GM23338 (cell line): ENCODE measurements at regions not wholly inside any gene's neighbourhood (a gene's known extent, or its start where the extent isn't known, plus 50 kb on each side); places are given as distances from the start of the nearest gene placed in this dataset.

Experiments
- ATAC-seq: fragments of 200-7000 bp; cut with Tn5 transposase; 3 replicates; pipeline ENCODE4 v1.9.1; 2020
- DNase-seq: peaks from one replicate; pipeline ENCODE4 v3.0.0-alpha.2; 2015; ENCODE audit warnings: low spot score
- H2AFZ ChIP-seq: fragments of 200-600 bp; sonication (generic); 2 replicates; pipeline ENCODE4 v1.8.0; 2016; ENCODE audit warnings: antibody characterized with exemption, mild to moderate bottlenecking, moderate library complexity
- H3F3A ChIP-seq: fragments of 200-600 bp; sonication (generic); replicated peaks from 2 replicates; pipeline ENCODE4 v1.8.0; 2017; ENCODE audit warnings: antibody characterized with exemption, mixed run types, low read depth
- H3K27ac ChIP-seq: fragments of 200-600 bp; sonication (generic); 2 replicates; pipeline ENCODE4 v1.6.1; 2016; ENCODE audit warnings: low read depth
- H3K27me3 ChIP-seq: fragments of 200-600 bp; sonication (generic); 2 replicates; pipeline ENCODE4 v1.8.0; 2016; ENCODE audit warnings: mild to moderate bottlenecking, mixed run types, moderate library complexity; ENCODE audit not compliant: insufficient read depth
- H3K36me3 ChIP-seq: fragments of 200-600 bp; sonication (generic); 2 replicates; pipeline ENCODE4 v1.8.0; 2016; ENCODE audit warnings: mild to moderate bottlenecking; ENCODE audit not compliant: insufficient read depth
- H3K4me1 ChIP-seq: fragments of 200-600 bp; sonication (generic); 2 replicates; pipeline ENCODE4 v1.8.0; 2016; ENCODE audit warnings: mild to moderate bottlenecking, moderate library complexity; ENCODE audit not compliant: insufficient read depth
- H3K4me2 ChIP-seq: fragments of 200-600 bp; sonication (generic); 2 replicates; pipeline ENCODE4 v1.7.1; 2017; ENCODE audit warnings: mixed run types
- H3K4me3 ChIP-seq: fragments of 200-600 bp; sonication (generic); 2 replicates; pipeline ENCODE4 v1.6.1; 2016; ENCODE audit warnings: mixed run types
- H3K79me2 ChIP-seq: fragments of 200-600 bp; sonication (generic); replicated peaks from 2 replicates; pipeline ENCODE4 v1.8.0; 2017; ENCODE audit warnings: mild to moderate bottlenecking; ENCODE audit not compliant: insufficient read depth
- H3K9me2 ChIP-seq: fragments of 200-600 bp; sonication (generic); 2 replicates; pipeline ENCODE4 v1.8.0; 2017; ENCODE audit not compliant: insufficient read depth
- H4K20me1 ChIP-seq: fragments of 200-600 bp; sonication (generic); replicated peaks from 2 replicates; pipeline ENCODE4 v1.8.0; 2017; ENCODE audit warnings: mild to moderate bottlenecking; ENCODE audit not compliant: insufficient read depth
- H3K27ac Mint-ChIP-seq: 2 replicates; pipeline ENCODE4 v1.8.0; 2020; ENCODE audit warnings: inconsistent platforms, mild to moderate bottlenecking, moderate library complexity, mixed read lengths
- H3K27me3 Mint-ChIP-seq: 3 replicates; pipeline ENCODE4 v1.8.0; 2022; ENCODE audit warnings: low read depth, mild to moderate bottlenecking, moderate library complexity, mixed read lengths, inconsistent platforms; ENCODE audit not compliant: insufficient read depth, poor library complexity
- H3K36me3 Mint-ChIP-seq: 3 replicates; pipeline ENCODE4 v1.8.0; 2021; ENCODE audit warnings: low read depth, mild to moderate bottlenecking, inconsistent platforms, moderate library complexity, mixed read lengths
- H3K4me1 Mint-ChIP-seq: 3 replicates; pipeline ENCODE4 v1.8.0; 2020; ENCODE audit warnings: mild to moderate bottlenecking, inconsistent platforms, mixed read lengths
- H3K4me3 Mint-ChIP-seq: 3 replicates; pipeline ENCODE4 v1.8.0; 2021; ENCODE audit warnings: moderate library complexity, mild to moderate bottlenecking, inconsistent platforms, mixed read lengths
- H3K9me3 Mint-ChIP-seq: 3 replicates; pipeline ENCODE4 v1.8.0; 2020; ENCODE audit warnings: moderate library complexity, mild to moderate bottlenecking, inconsistent platforms, mixed read lengths
- CREB1 ChIP-seq: fragments of 250-450 bp; sonication (Bioruptor Pico); IDR thresholded peaks from 2 replicates; pipeline ENCODE4 v1.5.0; 2020; ENCODE audit warnings: low read depth, mild to moderate bottlenecking, moderate library complexity
- EZH2phosphoT487 ChIP-seq: fragments of 200-600 bp; sonication (generic); IDR thresholded peaks from one replicate; pipeline ENCODE4 v1.8.1; 2018; ENCODE audit warnings: antibody characterized with exemption; ENCODE audit not compliant: unreplicated experiment
- JUNB ChIP-seq: IDR thresholded peaks from one replicate; pipeline ENCODE4 v1.6.1; 2016; ENCODE audit warnings: antibody characterized with exemption; ENCODE audit not compliant: unreplicated experiment
- NANOG ChIP-seq: IDR thresholded peaks from 2 replicates; pipeline ENCODE4 v1.6.1; 2016; ENCODE audit warnings: antibody characterized with exemption, borderline replicate concordance
- POLR2AphosphoS5 ChIP-seq: IDR thresholded peaks from 2 replicates; pipeline ENCODE4 v1.6.1; 2016; ENCODE audit warnings: antibody characterized with exemption, low read depth
- ZNF114 ChIP-seq: fragments of 250-450 bp; sonication (Bioruptor Pico); IDR thresholded peaks from 2 replicates; pipeline ENCODE4 v1.5.0; 2020; ENCODE audit warnings: mild to moderate bottlenecking, moderate library complexity
- ZNF331 ChIP-seq: fragments of 250-450 bp; sonication (Bioruptor Pico); IDR thresholded peaks from 2 replicates; pipeline ENCODE4 v1.5.0; 2020; ENCODE audit warnings: low read depth, mild to moderate bottlenecking, moderate library complexity
- TF ChIP-seq, protein P1 (sequence below): fragments of 250-450 bp; sonication (Bioruptor Pico); IDR thresholded peaks from 2 replicates; pipeline ENCODE4 v1.5.0; 2020; ENCODE audit warnings: mild to moderate bottlenecking, moderate library complexity
- TF ChIP-seq, protein P2 (sequence below): IDR thresholded peaks from 2 replicates; pipeline ENCODE4 v1.6.1; 2016; ENCODE audit warnings: antibody characterized with exemption
- TF ChIP-seq, protein P3 (sequence below): IDR thresholded peaks from one replicate; pipeline ENCODE4 v1.6.1; 2018; ENCODE audit warnings: antibody characterized with exemption; ENCODE audit not compliant: unreplicated experiment

DNA sequence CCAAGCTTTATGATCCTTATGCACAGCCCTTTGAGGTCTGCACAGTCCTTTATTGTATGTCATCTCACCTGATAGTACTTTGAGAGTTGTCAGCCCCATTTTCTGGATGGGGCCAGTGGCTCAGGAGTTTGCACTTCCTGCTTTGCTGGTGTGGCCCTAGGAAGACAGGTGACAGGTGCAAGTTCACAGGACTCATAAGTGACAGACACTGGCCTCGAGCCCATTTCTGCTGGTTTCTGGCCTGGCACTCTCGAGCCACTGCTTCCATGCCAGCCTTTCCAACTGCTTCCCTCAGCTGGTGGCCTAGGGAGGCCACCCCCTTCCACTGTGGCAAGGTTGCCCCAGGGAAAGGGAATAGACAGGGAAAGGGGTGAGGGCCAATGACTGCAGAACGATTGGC lies 84.4 kb upstream of the CCL1 start (continued):
- TF ChIP-seq, protein P1, sequence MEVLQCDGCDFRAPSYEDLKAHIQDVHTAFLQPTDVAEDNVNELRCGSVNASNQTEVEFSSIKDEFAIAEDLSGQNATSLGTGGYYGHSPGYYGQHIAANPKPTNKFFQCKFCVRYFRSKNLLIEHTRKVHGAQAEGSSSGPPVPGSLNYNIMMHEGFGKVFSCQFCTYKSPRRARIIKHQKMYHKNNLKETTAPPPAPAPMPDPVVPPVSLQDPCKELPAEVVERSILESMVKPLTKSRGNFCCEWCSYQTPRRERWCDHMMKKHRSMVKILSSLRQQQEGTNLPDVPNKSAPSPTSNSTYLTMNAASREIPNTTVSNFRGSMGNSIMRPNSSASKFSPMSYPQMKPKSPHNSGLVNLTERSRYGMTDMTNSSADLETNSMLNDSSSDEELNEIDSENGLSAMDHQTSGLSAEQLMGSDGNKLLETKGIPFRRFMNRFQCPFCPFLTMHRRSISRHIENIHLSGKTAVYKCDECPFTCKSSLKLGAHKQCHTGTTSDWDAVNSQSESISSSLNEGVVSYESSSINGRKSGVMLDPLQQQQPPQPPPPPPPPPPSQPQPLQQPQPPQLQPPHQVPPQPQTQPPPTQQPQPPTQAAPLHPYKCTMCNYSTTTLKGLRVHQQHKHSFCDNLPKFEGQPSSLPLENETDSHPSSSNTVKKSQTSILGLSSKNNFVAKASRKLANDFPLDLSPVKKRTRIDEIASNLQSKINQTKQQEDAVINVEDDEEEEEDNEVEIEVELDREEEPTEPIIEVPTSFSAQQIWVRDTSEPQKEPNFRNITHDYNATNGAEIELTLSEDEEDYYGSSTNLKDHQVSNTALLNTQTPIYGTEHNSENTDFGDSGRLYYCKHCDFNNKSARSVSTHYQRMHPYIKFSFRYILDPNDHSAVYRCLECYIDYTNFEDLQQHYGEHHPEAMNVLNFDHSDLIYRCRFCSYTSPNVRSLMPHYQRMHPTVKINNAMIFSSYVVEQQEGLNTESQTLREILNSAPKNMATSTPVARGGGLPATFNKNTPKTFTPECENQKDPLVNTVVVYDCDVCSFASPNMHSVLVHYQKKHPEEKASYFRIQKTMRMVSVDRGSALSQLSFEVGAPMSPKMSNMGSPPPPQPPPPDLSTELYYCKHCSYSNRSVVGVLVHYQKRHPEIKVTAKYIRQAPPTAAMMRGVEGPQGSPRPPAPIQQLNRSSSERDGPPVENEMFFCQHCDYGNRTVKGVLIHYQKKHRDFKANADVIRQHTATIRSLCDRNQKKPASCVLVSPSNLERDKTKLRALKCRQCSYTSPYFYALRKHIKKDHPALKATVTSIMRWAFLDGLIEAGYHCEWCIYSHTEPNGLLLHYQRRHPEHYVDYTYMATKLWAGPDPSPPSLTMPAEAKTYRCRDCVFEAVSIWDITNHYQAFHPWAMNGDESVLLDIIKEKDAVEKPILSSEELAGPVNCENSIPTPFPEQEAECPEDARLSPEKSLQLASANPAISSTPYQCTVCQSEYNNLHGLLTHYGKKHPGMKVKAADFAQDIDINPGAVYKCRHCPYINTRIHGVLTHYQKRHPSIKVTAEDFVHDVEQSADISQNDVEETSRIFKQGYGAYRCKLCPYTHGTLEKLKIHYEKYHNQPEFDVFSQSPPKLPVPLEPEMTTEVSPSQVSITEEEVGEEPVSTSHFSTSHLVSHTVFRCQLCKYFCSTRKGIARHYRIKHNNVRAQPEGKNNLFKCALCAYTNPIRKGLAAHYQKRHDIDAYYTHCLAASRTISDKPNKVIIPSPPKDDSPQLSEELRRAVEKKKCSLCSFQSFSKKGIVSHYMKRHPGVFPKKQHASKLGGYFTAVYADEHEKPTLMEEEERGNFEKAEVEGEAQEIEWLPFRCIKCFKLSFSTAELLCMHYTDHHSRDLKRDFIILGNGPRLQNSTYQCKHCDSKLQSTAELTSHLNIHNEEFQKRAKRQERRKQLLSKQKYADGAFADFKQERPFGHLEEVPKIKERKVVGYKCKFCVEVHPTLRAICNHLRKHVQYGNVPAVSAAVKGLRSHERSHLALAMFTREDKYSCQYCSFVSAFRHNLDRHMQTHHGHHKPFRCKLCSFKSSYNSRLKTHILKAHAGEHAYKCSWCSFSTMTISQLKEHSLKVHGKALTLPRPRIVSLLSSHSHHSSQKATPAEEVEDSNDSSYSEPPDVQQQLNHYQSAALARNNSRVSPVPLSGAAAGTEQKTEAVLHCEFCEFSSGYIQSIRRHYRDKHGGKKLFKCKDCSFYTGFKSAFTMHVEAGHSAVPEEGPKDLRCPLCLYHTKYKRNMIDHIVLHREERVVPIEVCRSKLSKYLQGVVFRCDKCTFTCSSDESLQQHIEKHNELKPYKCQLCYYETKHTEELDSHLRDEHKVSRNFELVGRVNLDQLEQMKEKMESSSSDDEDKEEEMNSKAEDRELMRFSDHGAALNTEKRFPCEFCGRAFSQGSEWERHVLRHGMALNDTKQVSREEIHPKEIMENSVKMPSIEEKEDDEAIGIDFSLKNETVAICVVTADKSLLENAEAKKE = no peak
- TF ChIP-seq JUNB (no peak), CREB1 (CRISPR knock-in tag) (no peak), EZH2phosphoT487 (no peak), POLR2AphosphoS5 (no peak), ZNF331 (CRISPR knock-in tag) (no peak)
- TF ChIP-seq, protein P2, sequence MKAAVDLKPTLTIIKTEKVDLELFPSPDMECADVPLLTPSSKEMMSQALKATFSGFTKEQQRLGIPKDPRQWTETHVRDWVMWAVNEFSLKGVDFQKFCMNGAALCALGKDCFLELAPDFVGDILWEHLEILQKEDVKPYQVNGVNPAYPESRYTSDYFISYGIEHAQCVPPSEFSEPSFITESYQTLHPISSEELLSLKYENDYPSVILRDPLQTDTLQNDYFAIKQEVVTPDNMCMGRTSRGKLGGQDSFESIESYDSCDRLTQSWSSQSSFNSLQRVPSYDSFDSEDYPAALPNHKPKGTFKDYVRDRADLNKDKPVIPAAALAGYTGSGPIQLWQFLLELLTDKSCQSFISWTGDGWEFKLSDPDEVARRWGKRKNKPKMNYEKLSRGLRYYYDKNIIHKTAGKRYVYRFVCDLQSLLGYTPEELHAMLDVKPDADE = no peak

DNA sequence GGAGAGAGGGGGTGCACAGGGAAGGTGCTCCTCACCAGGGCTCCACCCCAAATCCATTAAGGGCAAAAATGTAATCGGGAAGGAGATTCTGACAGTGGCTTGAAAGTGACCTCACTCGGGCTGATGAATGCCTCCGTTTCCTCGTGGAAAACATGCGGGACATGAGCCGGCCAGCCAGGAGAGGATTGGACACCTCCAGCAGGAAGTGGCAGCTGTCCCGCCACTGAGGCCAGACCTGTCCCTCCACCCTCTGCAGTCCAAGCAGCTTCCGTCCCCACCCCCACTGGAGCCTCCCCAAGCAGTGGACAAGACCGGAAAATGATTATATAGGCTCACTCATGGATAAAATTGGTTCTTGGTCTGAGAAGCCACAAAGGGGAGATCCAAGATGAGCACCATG lies 82.1 kb upstream of the CCL1 start:
- peaks cover 3% of the 10 kb centered on the region for H3K27me3 Mint-ChIP-seq
- Histone ChIP-seq H2AFZ (no peak overlapping the region), H3K27ac (no peak overlapping the region), H3K27me3 (no peaks in the 10 kb centered on the region), H3F3A (no peaks in the 10 kb centered on the region), H3K79me2 (no peaks in the 10 kb centered on the region), H3K4me2 (no peak overlapping the region), H3K36me3 (no peaks in the 10 kb centered on the region), H3K4me1 (peaks cover 6% of the 10 kb centered on the region; the same call in 1 of the 2 replicates), H3K9me2 (no peaks in the 10 kb centered on the region), H4K20me1 (no peaks in the 10 kb centered on the region), H3K4me3 (no peak overlapping the region)
- H3K36me3 Mint-ChIP-seq = no peaks in the 10 kb centered on the region
- DNase-seq (no peak), ATAC-seq (no peak)
- no peaks in the 10 kb centered on the region for H3K9me3 Mint-ChIP-seq
- H3K27ac Mint-ChIP-seq = no peak overlapping the region
- peaks cover 9% of the 10 kb centered on the region for H3K4me1 Mint-ChIP-seq
- H3K4me3 Mint-ChIP-seq = no peak overlapping the region
- TF ChIP-seq NANOG = no peak
- no peak for TF ChIP-seq EZH2phosphoT487
- TF ChIP-seq ZNF114 (CRISPR knock-in tag) = no peak
- no peak for TF ChIP-seq POLR2AphosphoS5
- TF ChIP-seq, protein P3, sequence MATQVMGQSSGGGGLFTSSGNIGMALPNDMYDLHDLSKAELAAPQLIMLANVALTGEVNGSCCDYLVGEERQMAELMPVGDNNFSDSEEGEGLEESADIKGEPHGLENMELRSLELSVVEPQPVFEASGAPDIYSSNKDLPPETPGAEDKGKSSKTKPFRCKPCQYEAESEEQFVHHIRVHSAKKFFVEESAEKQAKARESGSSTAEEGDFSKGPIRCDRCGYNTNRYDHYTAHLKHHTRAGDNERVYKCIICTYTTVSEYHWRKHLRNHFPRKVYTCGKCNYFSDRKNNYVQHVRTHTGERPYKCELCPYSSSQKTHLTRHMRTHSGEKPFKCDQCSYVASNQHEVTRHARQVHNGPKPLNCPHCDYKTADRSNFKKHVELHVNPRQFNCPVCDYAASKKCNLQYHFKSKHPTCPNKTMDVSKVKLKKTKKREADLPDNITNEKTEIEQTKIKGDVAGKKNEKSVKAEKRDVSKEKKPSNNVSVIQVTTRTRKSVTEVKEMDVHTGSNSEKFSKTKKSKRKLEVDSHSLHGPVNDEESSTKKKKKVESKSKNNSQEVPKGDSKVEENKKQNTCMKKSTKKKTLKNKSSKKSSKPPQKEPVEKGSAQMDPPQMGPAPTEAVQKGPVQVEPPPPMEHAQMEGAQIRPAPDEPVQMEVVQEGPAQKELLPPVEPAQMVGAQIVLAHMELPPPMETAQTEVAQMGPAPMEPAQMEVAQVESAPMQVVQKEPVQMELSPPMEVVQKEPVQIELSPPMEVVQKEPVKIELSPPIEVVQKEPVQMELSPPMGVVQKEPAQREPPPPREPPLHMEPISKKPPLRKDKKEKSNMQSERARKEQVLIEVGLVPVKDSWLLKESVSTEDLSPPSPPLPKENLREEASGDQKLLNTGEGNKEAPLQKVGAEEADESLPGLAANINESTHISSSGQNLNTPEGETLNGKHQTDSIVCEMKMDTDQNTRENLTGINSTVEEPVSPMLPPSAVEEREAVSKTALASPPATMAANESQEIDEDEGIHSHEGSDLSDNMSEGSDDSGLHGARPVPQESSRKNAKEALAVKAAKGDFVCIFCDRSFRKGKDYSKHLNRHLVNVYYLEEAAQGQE = no peak
- no peak for TF ChIP-seq JUNB
